ENCODE measurements at regions not wholly inside any gene's neighbourhood (a gene's known extent, or its start where the extent isn't known, plus 50 kb on each side); places are given as distances from the start of the nearest gene placed in this dataset.
A peak's percentile ranks its signal among the peaks of the same experiment; 100 is the strongest.

- TF ChIP-seq CHD1 (IDR thresholded peaks at IDR 0.05; ENCODE audit: low read depth, low read length): no peak
Observed at GRCh38 chr4:119725011-119725410, 96.4 kb upstream of the PDE5A start (continued).

GRCh38 chr4:119722670-119723069 lies 94.1 kb upstream of the PDE5A start:
- Histone ChIP-seq H4K8ac (ENCODE audit: low read depth in 2 of 2, low read length in 2 of 2) (0 out of 4 replicates have a peak overlapping the region, but pooled peaks of 1 of the 2 experiments have one; percentile 19), H3K27ac (ENCODE audit: insufficient read depth, low read length) (no peak overlapping the region), H2AK9ac (replicated peaks; ENCODE audit: low read depth, low read length, poor library complexity) (no peak overlapping the region), H3K4me3 (ENCODE audit: insufficient read depth, low read depth, low read length) (no peak overlapping the region), H3K4ac (ENCODE audit: low read depth, low read length) (no peak overlapping the region), H3K23ac (ENCODE audit: low read depth, low read length) (no peak overlapping the region), H3K79me1 (ENCODE audit: low read depth in 1 of 2, low read length in 2 of 2) (no peaks in the 10 kb centered on the region; a peak in 1 of 4 replicates), H2BK120ac (ENCODE audit: low read depth, low read length) (peak overlapping the region; percentile 24; the same call in 1 of the 2 replicates), H3K9me3 (ENCODE audit: control insufficient read depth, insufficient read depth, low read length) (no peaks in the 10 kb centered on the region; the same call in 1 of the 2 replicates), H3K9me1 (ENCODE audit: insufficient read depth, low read length) (0 out of 2 replicates have a peak, but pooled peaks cover 3% of the 10 kb centered on the region), H4K20me1 (ENCODE audit: insufficient read depth, low read length) (no peaks in the 10 kb centered on the region), H3K18ac (ENCODE audit: low read depth, low read length) (no peak overlapping the region; the same call in 1 of the 2 replicates), H2BK20ac (ENCODE audit: low read depth, low read length) (0 out of 2 replicates have a peak overlapping the region, but pooled peaks have one; percentile 11), H3K36me3 (ENCODE audit: control insufficient read depth, insufficient read depth, low read length) (no peaks in the 10 kb centered on the region), H3K27me3 (ENCODE audit: control insufficient read depth, insufficient read depth, low read length) (no peaks in the 10 kb centered on the region), H2AK5ac (ENCODE audit: low read depth, low read length) (no peak overlapping the region; the same call in 1 of the 2 replicates), H4K91ac (ENCODE audit: insufficient read depth, low read depth, low read length) (peak overlapping the region; percentile 13; the same call in 1 of the 2 replicates), H3K14ac (replicated peaks; ENCODE audit: low read depth, low read length) (no peak overlapping the region), H3K9ac (ENCODE audit: low read depth, low read length) (no peak overlapping the region), H2BK15ac (ENCODE audit: low read depth, low read length) (no peak overlapping the region), H4K5ac (ENCODE audit: low read depth, low read length) (no peak overlapping the region), H3K4me1 (ENCODE audit: control insufficient read depth, insufficient read depth, low read length) (peaks cover 9% of the 10 kb centered on the region; the same call in 1 of the 2 replicates), H2AFZ (replicated peaks; ENCODE audit: low read length, poor library complexity) (no peak overlapping the region), H2BK5ac (ENCODE audit: low read depth, low read length, poor library complexity, severe bottlenecking) (no peak overlapping the region), H3K4me2 (ENCODE audit: low read depth, low read length) (no peak overlapping the region), H3K56ac (ENCODE audit: extremely low read depth, insufficient read depth, low read length) (no peak overlapping the region)
- ChIA-PET CTCF (interaction anchor here (0.5 kb wide), 1 partner anchor 36 kb away, joined by 3 read pairs; no protein-coding TSS in a partner anchor), POLR2A (ENCODE audit: unreplicated experiment) (no interaction called here)
- no TSS peak for BruUV-seq (replicated peaks)
- dilution Hi-C loops (cut with HindIII; ENCODE audit: low sequenced_read_pairs, unreplicated experiment): no loop called here
- no CpG with 5 or more reads among the region's 1 CpG for WGBS, 2 experiments (ENCODE audit: extremely low coverage in 2 of 2, insufficient read length in 1 of 2)
- intact Hi-C loops (cut with micrococcal nuclease): no loop called here
- ATAC-seq (ENCODE audit: low read depth): no peak
- TF ChIP-seq FOS (IDR thresholded peaks at IDR 0.05; ENCODE audit: low read depth, low read length) (no peak), NFE2L2 (IDR thresholded peaks at IDR 0.05; ENCODE audit: low read depth, low read length) (no peak)
- TF ChIP-seq, protein P1, sequence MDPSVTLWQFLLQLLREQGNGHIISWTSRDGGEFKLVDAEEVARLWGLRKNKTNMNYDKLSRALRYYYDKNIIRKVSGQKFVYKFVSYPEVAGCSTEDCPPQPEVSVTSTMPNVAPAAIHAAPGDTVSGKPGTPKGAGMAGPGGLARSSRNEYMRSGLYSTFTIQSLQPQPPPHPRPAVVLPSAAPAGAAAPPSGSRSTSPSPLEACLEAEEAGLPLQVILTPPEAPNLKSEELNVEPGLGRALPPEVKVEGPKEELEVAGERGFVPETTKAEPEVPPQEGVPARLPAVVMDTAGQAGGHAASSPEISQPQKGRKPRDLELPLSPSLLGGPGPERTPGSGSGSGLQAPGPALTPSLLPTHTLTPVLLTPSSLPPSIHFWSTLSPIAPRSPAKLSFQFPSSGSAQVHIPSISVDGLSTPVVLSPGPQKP (IDR thresholded peaks at IDR 0.05; ENCODE audit: borderline replicate concordance, low read depth, low read length): no peak
- in situ Hi-C loops (cut with MboI; ENCODE audit: low sequenced_read_pairs): loop anchor here (5.0 kb wide), 1 partner anchor 35 kb away; no protein-coding TSS in a partner anchor
- no peak for DNase-seq
